ENCODE measurements at regions not wholly inside any gene's neighbourhood (a gene's known extent, or its start where the extent isn't known, plus 50 kb on each side); places are given as distances from the start of the nearest gene placed in this dataset.

DNA sequence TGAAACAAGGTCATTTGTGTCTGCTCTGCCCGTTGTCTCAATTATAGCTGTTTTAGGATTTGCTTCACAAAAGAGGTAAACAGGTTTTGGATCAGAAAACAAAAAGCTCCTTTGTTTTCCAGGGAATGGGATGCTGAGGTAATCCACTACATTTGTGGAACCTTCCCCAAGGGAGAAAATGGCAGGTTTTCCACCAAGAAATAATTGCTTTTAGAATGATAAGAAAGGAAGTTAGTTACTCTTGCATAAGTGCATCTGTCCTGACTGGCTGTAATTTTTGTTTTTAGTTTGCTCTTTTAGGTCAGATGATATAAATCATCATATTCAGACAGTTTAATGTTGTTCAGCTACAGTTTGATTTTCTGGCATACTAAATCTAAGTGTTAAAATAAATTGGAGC lies 198.5 kb upstream of the COL8A1 start:
- TF ChIP-seq, protein P1, sequence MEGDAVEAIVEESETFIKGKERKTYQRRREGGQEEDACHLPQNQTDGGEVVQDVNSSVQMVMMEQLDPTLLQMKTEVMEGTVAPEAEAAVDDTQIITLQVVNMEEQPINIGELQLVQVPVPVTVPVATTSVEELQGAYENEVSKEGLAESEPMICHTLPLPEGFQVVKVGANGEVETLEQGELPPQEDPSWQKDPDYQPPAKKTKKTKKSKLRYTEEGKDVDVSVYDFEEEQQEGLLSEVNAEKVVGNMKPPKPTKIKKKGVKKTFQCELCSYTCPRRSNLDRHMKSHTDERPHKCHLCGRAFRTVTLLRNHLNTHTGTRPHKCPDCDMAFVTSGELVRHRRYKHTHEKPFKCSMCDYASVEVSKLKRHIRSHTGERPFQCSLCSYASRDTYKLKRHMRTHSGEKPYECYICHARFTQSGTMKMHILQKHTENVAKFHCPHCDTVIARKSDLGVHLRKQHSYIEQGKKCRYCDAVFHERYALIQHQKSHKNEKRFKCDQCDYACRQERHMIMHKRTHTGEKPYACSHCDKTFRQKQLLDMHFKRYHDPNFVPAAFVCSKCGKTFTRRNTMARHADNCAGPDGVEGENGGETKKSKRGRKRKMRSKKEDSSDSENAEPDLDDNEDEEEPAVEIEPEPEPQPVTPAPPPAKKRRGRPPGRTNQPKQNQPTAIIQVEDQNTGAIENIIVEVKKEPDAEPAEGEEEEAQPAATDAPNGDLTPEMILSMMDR (IDR thresholded peaks at IDR 0.05) = no peak
- TF ChIP-seq POLR2A (IDR thresholded peaks at IDR 0.05) = no peak

Measured in esophagus squamous epithelium (tissue), 4 donors.